Colonic mucosa (tissue), 4 donors: ENCODE measurements at regions not wholly inside any gene's neighbourhood (a gene's known extent, or its start where the extent isn't known, plus 50 kb on each side); places are given as distances from the start of the nearest gene placed in this dataset.
"Not testable (repeated sequence)": the region's sequence is repeated elsewhere in the genome, so short reads cannot be mapped to it uniquely, and the experiment has no call there.

Source experiments
- DNase-seq: peaks from one replicate; pipeline ENCODE4 v3.0.0-alpha.2; 2020
- H3K27ac ChIP-seq: fragments of 200-600 bp; one replicate; pipeline ENCODE4 v1.8.0; 2021
- H3K27me3 ChIP-seq: fragments of 200-600 bp; one replicate; pipeline ENCODE4 v1.8.0; 2021
- H3K36me3 ChIP-seq: fragments of 200-600 bp; one replicate; pipeline ENCODE4 v1.8.0; 2021
- H3K4me1 ChIP-seq: fragments of 200-600 bp; one replicate; pipeline ENCODE4 v1.8.0; 2021; ENCODE audit warnings: mild to moderate bottlenecking
- H3K4me3 ChIP-seq: fragments of 200-600 bp; one replicate; pipeline ENCODE4 v1.8.0; 2021
- H3K9ac ChIP-seq, 2 donors: one replicate each; pipeline ENCODE4 v1.7.0; 2013; ENCODE audit warnings: control low read depth in 2 of 2, low read depth in 2 of 2, low read length in 2 of 2
- H3K9me3 ChIP-seq: fragments of 200-600 bp; one replicate; pipeline ENCODE4 v1.8.0; 2021
- intact Hi-C: fragments of 100-400 bp; cut with DNase I; formaldehyde crosslinking; loops from one replicate; pipeline ENCODE4 v1.14.1; 2022
- donor health status: healthy.
- donor health status: DM: no; HTN: no; CAD: no.
- donor health status: DM: no; HTN: no; CAD: no.

- H3K36me3 ChIP-seq, intact Hi-C loops: not testable (repeated sequence)
Measured at GRCh38 chr5:21521157-21521556, 1332.0 kb downstream of the CDH12 start.

DNA sequence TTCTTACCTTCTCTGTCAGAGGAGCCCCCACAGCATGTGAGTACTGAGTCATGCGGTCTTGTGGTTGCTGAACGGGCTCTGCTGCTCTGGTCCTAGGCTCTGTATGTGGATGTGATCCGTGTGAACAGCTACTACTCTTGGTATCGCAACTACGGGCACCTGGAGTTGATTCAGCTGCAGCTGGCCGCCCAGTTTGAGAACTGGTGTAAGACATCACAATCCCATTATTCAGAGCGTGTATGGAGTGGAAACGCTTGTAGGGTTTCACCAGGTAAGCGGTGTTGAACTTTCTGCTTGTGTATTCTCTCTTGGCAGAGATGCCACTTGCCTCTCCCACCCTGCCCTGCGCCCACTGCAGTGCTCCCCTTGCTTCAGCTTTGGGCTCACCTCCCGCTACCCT is 1356.2 kb downstream of the CDH12 start:
- H3K27ac ChIP-seq, intact Hi-C loops, H3K9me3 ChIP-seq: not testable (repeated sequence)

More at GRCh38 chr5:21521157-21521556, 1332.0 kb downstream of the CDH12 start:
- H3K27me3 ChIP-seq, H3K4me1 ChIP-seq, H3K9ac ChIP-seq, H3K4me3 ChIP-seq, H3K9me3 ChIP-seq, DNase-seq, H3K27ac ChIP-seq: not testable (repeated sequence)

DNA sequence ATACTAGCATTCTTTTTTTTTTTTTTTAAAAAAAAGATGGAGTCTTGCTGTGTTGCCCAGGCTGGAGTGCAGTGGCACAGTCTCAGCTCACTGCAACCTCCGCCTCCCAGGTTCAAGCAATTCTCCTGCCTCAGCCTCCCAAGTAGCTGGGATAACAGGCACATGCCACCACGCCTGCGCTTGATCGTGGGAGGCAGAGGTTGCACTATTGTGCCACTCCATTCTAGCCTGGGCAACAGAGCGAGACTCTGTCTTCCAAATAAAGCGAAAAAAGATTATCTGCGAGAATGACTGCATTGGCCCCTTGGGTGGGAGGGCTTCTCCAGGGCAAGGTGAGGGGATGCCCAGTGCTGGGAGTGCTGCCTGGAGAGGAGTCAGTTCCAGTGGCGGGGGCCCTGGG is 1357.1 kb downstream of the CDH12 start:
- H3K9me3 ChIP-seq, intact Hi-C loops, H3K27ac ChIP-seq, H3K4me1 ChIP-seq, H3K36me3 ChIP-seq, H3K4me3 ChIP-seq, H3K27me3 ChIP-seq, H3K9ac ChIP-seq, DNase-seq: not testable (repeated sequence)

More for the DNA sequence above, 1356.2 kb downstream of the CDH12 start:
- not testable (repeated sequence) for H3K4me3 ChIP-seq, H3K27me3 ChIP-seq, DNase-seq, H3K4me1 ChIP-seq, H3K9ac ChIP-seq, H3K36me3 ChIP-seq

GRCh38 chr5:21495235-21495634 is 1357.9 kb downstream of the CDH12 start:
- H3K4me3 ChIP-seq, H3K9me3 ChIP-seq, intact Hi-C loops, H3K36me3 ChIP-seq, H3K27ac ChIP-seq, H3K9ac ChIP-seq, H3K27me3 ChIP-seq, H3K4me1 ChIP-seq, DNase-seq: not testable (repeated sequence)

DNA sequence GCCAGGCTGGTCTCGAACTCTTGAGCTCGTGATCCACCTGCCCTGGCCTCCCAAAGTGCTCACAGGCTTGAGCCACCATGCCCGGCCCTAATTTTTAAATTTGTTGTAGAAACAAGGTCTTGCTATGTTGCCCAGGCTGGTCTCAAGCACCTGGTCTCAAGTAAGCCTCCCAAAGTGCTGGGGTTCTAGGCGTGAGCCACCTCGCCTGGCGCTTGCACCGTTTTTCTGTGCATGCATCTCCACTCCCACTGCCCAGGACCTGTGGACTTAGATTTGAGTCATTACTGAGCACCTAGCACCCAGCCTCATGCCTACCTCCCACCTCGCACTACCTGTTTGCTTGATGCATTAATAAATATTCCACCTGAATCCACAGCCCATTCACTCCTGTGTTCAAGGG is 1359.1 kb downstream of the CDH12 start:
- H3K36me3 ChIP-seq, H3K4me1 ChIP-seq, H3K27ac ChIP-seq, H3K4me3 ChIP-seq, H3K9me3 ChIP-seq, H3K9ac ChIP-seq, DNase-seq, intact Hi-C loops, H3K27me3 ChIP-seq: not testable (repeated sequence)

DNA sequence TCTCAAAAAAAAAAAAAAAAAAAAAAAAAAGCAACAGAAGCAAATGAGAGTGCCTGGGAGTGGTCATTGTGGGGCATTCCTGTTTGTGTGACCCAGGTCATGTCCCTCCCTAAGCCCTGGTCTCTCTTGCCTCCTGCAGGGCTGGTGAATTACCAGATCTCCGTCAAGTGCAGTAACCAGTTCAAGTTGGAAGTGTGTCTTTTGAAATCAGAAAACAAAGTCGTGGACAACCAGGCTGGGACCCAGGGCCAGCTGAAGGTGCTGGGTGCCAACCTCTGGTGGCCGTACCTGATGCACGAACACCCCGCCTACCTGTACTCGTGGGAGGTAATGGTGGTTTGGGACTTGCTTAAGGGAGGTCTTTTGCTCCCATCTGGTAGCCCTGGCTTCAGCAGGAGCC is 1362.0 kb downstream of the CDH12 start:
- H3K27ac ChIP-seq, H3K4me1 ChIP-seq, DNase-seq, intact Hi-C loops, H3K9ac ChIP-seq, H3K9me3 ChIP-seq, H3K36me3 ChIP-seq, H3K27me3 ChIP-seq, H3K4me3 ChIP-seq: not testable (repeated sequence)

GRCh38 chr5:21488828-21489227 is 1364.3 kb downstream of the CDH12 start:
- H3K27ac ChIP-seq, H3K36me3 ChIP-seq, H3K9ac ChIP-seq, H3K27me3 ChIP-seq, H3K4me1 ChIP-seq, H3K4me3 ChIP-seq, intact Hi-C loops, H3K9me3 ChIP-seq, DNase-seq: not testable (repeated sequence)

- H3K27ac ChIP-seq, H3K27me3 ChIP-seq, H3K4me1 ChIP-seq, H3K9me3 ChIP-seq, DNase-seq, H3K9ac ChIP-seq, H3K4me3 ChIP-seq, intact Hi-C loops, H3K36me3 ChIP-seq: not testable (repeated sequence)
Measured at GRCh38 chr5:21485458-21486000, 1367.6 kb downstream of the CDH12 start.

DNA sequence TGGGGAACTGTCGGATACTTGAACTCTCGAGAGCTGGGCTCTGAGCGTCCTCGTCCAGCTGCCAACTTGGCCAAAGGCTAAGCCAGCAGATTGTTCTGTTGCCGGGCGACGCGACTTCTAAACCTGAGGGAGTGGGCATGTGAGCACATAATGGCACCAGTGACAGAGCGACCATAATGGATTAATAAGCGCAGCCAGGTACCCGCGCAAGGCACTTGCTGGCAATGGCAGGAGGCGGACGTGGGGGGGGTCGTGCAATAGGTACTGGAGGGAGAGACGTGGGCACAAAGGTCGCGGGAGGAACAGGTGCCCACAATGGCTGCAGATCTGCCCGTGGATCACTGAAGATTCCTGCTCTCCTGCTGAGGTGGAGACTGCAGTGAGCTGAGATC is 1368.7 kb downstream of the CDH12 start:
- H3K9me3 ChIP-seq, H3K4me1 ChIP-seq, H3K9ac ChIP-seq, intact Hi-C loops, H3K4me3 ChIP-seq, H3K36me3 ChIP-seq, DNase-seq, H3K27me3 ChIP-seq, H3K27ac ChIP-seq: not testable (repeated sequence)

DNA sequence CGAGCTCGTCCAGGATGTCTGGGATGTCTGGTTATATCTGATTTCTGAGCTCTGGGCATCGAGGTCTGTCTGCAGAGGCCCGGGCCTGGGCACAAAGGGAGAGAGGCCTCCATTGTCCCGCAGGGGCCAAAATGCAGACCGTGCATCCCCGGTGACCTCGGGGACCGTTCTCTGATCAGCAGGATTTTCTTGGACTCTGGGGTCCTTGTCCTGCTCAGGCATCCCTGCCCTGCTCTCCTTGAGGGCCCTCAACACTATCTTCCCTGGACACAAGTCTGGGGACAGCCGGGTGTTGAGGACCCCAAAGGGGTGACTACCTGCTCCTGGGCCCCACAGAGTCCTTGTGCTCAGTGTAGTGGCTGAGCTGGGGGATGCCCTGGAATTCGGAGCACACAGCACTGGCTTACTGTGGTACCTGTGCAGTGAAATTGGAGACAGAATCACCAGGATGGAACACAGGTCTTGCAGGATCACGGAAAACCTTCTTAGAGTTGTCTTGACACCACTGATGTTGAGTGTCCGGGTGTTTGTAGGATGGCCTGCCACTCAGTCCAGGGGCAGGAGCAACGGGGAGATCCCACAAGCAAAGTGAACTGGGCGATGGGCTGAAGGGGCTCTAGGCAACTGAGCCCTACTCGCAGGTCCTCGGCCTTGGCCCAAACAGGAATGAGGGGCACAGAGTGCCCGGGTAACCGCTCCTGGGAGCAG is 1369.2 kb downstream of the CDH12 start:
- H3K4me3 ChIP-seq, H3K27ac ChIP-seq, H3K27me3 ChIP-seq, intact Hi-C loops, H3K4me1 ChIP-seq, H3K9ac ChIP-seq, DNase-seq, H3K9me3 ChIP-seq, H3K36me3 ChIP-seq: not testable (repeated sequence)

GRCh38 chr5:21482983-21483650 is 1370.0 kb downstream of the CDH12 start:
- DNase-seq, H3K36me3 ChIP-seq, H3K27me3 ChIP-seq, H3K9me3 ChIP-seq, intact Hi-C loops, H3K4me3 ChIP-seq, H3K9ac ChIP-seq, H3K4me1 ChIP-seq, H3K27ac ChIP-seq: not testable (repeated sequence)

DNA sequence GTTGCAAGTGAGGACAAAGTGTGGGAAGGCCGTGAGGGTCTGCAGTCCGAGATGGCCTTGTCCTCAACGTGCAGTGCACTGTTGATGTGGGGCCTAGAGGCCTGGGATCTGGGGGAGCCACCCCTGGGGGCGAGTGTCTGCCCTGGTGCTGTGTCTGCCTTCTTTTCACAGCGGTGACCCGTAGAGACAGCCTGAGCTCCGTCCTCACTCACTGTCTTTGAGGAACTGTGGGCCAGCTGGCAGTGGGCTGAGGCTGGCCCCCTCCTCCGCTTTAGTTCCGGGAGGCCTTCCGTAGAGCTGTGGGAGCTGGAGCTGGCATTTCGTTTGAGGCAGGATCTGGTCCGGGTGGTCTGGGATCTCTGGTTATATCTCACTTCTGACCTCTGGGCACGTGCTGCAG is 1370.6 kb downstream of the CDH12 start:
- H3K9ac ChIP-seq, H3K4me3 ChIP-seq, DNase-seq, H3K36me3 ChIP-seq, H3K9me3 ChIP-seq, H3K27me3 ChIP-seq, H3K27ac ChIP-seq, intact Hi-C loops, H3K4me1 ChIP-seq: not testable (repeated sequence)

GRCh38 chr5:21481320-21482270 is 1371.5 kb downstream of the CDH12 start:
- H3K4me1 ChIP-seq, DNase-seq, H3K9ac ChIP-seq, H3K27ac ChIP-seq, H3K36me3 ChIP-seq, intact Hi-C loops, H3K9me3 ChIP-seq, H3K4me3 ChIP-seq, H3K27me3 ChIP-seq: not testable (repeated sequence)
